ENCODE measurements at regions not wholly inside any gene's neighbourhood (a gene's known extent, or its start where the extent isn't known, plus 50 kb on each side); places are given as distances from the start of the nearest gene placed in this dataset.

GRCh38 chr11:109138196-109138595, 283.8 kb upstream of the C11orf87 start:
- no peak for TF ChIP-seq CTCF (conservative IDR thresholded peaks at IDR 0.05; ENCODE audit: low read depth, low read length)
- no peak for TF ChIP-seq EZH2 (IDR thresholded peaks at IDR 0.05; ENCODE audit: borderline replicate concordance, low read depth, low read length, poor library complexity, severe bottlenecking)

Data from A673 (cell line).